Pancreas (tissue), 10 donors: ENCODE measurements at regions not wholly inside any gene's neighbourhood (a gene's known extent, or its start where the extent isn't known, plus 50 kb on each side); places are given as distances from the start of the nearest gene placed in this dataset.

Experiments
- ATAC-seq, 4 donors: fragments of 200-7000 bp; cut with Tn5 transposase; one replicate each; pipeline versions ENCODE4 v1.8.0 to v1.9.1; 2020; ENCODE audit warnings: mild to moderate bottlenecking in 4 of 4, moderate library complexity in 4 of 4
- DNase-seq, 6 donors: peaks; one replicate each; pipeline ENCODE4 v3.0.0-alpha.2; 2020
- FAIRE-seq: peaks from 2 replicates; lab custom pipeline; 2012; peaks lifted over from hg19 to GRCh38; lab: Jason Lieb, UNC
- H3K27ac ChIP-seq, 4 donors: fragments of 200-600 bp; sonication (generic); 1 replicate in 3 of 4; 2 replicates in 1 of 4; pipeline versions ENCODE4 v1.5.0 to v1.8.0; 2020
- H3K27me3 ChIP-seq, 4 donors: fragments of 200-600 bp; one replicate each; pipeline ENCODE4 v1.8.0; 2021
- H3K36me3 ChIP-seq, 3 donors: fragments of 200-600 bp; sonication (generic) in 1 of 3; one replicate each; pipeline versions ENCODE4 v1.5.0 to v1.8.0; 2020 to 2021
- H3K4me1 ChIP-seq, 3 donors: fragments of 200-600 bp; one replicate each; pipeline ENCODE4 v1.8.0; 2021
- H3K4me3 ChIP-seq, 4 donors: fragments of 200-600 bp; sonication (generic) in 2 of 4; one replicate each; pipeline versions ENCODE4 v1.5.0 to v1.8.0; 2020 to 2021
- H3K9me3 ChIP-seq, 4 donors: fragments of 200-600 bp; one replicate each; pipeline ENCODE4 v1.8.0; 2021
- WGBS, 2 donors: extraction: QIAGEN DNeasy Blood & Tissue Kit; methylation state at CpG; one replicate each; pipeline ENCODE4 v1.1.7; 2013; 5-methylcytosine and 5-hydroxymethylcytosine counted together
- intact Hi-C, 3 donors: fragments of 100-400 bp; cut with DNase I; formaldehyde crosslinking; loops; one replicate each; pipeline versions ENCODE4 v1.11.1 to v1.14.2; 2022
- TF ChIP-seq, protein P1 (sequence below), 4 donors: fragments of 200-600 bp; sonication (generic) in 3 of 4; IDR thresholded peaks; one replicate each; pipeline versions ENCODE4 v1.5.0 to v1.8.0; 2021; ENCODE audit warnings: antibody characterized with exemption in 4 of 4
- donor health status: healthy with polysubstance abuse.
- donor health status: DM: no; HTN: no; CAD: no; lungs with moderate emphysema.
- donor health status: DM: no; HTN: no; CAD: no.
- donor health status: control.
- donor health status: control.
- donor health status: Bipolar disorder and iron deficiency.
- donor health status: DM: yes; HTN: yes; CAD: no.
- donor health status: DM: no; HTN: no; CAD: no.
- donor health status: DM: no; HTN: no; CAD: no.
- donor health status: DM: yes; HTN: yes; CAD: no.

DNA sequence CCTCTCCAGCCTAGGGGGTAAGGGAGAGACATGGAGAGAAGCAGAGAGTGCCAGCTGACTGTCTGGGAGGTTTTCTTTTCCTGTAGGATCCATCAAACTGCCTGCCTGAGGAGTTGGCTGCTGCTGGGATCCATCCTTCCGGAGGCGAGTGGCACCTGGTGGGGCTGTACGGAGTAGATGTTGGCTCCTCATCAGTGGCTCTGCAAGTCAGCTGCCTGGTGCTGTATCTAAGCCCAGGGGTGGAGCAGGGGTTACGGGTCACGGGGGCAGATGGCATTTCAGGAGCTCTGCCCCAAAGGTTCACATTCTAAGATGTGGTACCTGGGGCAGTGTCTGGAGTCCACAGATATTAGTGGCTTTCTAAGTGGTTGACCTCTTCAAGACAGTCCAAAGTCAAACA, 128.0 kb downstream of the ACTL8 start:
- FAIRE-seq (no peak), ATAC-seq (no peak), DNase-seq (peak in 1 of 6 donors; percentile 8)
- 81 to 90% methylated on average over 5 of the region's 5 CpGs for WGBS, 2 donors
- Histone ChIP-seq H3K9me3 (no peaks in the 10 kb centered on the region), H3K36me3 (no peaks in the 10 kb centered on the region), H3K4me1 (peaks cover 0 to 3% (median 0%) of the 10 kb centered on the region in 3 donors), H3K27ac (no peak overlapping the region), H3K4me3 (no peak overlapping the region), H3K27me3 (no peaks in the 10 kb centered on the region)
- TF ChIP-seq, protein P1, sequence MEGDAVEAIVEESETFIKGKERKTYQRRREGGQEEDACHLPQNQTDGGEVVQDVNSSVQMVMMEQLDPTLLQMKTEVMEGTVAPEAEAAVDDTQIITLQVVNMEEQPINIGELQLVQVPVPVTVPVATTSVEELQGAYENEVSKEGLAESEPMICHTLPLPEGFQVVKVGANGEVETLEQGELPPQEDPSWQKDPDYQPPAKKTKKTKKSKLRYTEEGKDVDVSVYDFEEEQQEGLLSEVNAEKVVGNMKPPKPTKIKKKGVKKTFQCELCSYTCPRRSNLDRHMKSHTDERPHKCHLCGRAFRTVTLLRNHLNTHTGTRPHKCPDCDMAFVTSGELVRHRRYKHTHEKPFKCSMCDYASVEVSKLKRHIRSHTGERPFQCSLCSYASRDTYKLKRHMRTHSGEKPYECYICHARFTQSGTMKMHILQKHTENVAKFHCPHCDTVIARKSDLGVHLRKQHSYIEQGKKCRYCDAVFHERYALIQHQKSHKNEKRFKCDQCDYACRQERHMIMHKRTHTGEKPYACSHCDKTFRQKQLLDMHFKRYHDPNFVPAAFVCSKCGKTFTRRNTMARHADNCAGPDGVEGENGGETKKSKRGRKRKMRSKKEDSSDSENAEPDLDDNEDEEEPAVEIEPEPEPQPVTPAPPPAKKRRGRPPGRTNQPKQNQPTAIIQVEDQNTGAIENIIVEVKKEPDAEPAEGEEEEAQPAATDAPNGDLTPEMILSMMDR (IDR thresholded peaks at IDR 0.05) = no peak
- intact Hi-C loops = no loop called here

DNA sequence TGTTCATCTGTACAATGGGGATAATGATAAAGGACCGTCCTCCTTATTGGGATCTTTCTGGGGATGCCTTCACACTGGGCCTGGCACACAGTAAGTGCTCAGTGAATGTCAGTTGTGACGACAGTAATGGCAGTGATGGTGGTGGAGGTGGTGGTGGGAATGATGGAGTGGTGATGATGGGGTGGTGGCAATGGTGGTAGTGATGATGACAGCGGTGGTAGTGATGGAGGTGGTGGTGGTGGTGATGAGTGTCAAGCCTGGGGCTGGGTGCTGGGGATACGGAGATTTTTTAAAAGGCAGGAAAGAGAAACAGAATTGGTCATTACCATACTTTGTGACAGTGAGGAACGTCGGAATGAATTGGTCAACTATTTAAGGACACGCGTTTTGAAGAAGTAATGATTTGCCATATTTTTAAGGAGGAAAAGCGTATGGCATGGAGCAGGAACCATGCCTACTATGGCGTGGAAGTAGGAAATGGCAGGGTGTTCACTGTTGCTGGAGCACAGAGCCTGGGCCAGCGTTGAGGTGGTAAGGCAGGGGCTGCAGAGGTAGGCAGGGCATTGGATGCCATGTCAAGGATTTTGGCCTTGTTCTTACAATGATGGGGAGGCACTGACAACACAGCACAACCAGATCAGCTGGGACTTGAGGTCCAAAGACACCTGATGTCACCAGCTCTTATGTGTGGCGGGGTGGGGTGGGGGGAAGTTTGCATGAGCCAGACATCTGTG, 128.7 kb downstream of the ACTL8 start:
- FAIRE-seq (no peak), ATAC-seq (no peak), DNase-seq (peak in 1 of 6 donors; percentile 18)
- 81 to 94% methylated on average over 12 of the region's 12 CpGs for WGBS, 2 donors
- TF ChIP-seq, protein P1 (IDR thresholded peaks at IDR 0.05) = no peak
- Histone ChIP-seq H3K36me3 (no peaks in the 10 kb centered on the region), H3K9me3 (no peaks in the 10 kb centered on the region), H3K4me3 (no peak overlapping the region), H3K27ac (no peak overlapping the region), H3K4me1 (peaks cover 0 to 4% (median 0%) of the 10 kb centered on the region in 3 donors), H3K27me3 (no peaks in the 10 kb centered on the region)
- intact Hi-C loops = no loop called here

DNA sequence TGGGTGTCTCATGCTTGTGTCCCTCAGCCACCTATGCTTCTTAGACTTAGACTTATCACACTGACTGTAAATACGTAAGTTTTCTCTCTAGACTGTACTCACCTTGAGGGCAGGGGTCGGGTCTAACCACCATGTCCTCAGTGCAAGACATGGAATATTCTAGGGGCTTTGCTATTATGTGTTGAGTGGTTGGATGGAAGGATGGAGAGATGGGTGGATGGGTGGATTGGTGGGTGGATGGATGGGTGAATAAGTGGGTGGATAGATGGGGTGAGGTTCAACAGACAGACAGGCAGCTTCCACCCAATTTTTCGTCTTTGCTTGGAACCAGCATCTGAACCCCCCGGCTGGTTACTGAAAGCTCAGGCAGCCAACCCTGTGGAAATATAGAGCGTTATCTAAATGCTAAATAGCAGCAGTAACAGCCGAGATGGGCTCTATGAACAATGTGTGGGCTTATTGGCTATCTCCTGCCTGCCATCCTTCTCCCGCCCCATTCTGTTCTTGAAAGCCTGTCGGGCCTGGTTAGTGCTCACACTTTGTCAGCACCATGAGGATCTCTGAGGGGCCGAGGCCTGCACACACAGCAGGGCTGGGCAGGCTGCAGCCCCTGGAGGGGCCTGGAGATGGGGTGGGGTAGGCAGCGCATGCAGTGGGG, 130.7 kb downstream of the ACTL8 start:
- Histone ChIP-seq H3K27me3 (peaks cover 0 to 6% (median 0%) of the 10 kb centered on the region in 4 donors), H3K36me3 (no peaks in the 10 kb centered on the region), H3K27ac (no peak overlapping the region), H3K4me3 (no peak overlapping the region), H3K4me1 (peaks cover 0 to 4% (median 0%) of the 10 kb centered on the region in 3 donors), H3K9me3 (no peaks in the 10 kb centered on the region)
- FAIRE-seq = no peak
- intact Hi-C loops = no loop called here
- TF ChIP-seq, protein P1 (IDR thresholded peaks at IDR 0.05) = no peak
- ATAC-seq = no peak
- WGBS, 2 donors = 81 to 86% methylated on average over 10 of the region's 10 CpGs
- DNase-seq = peak in 1 of 6 donors; percentile 43

DNA sequence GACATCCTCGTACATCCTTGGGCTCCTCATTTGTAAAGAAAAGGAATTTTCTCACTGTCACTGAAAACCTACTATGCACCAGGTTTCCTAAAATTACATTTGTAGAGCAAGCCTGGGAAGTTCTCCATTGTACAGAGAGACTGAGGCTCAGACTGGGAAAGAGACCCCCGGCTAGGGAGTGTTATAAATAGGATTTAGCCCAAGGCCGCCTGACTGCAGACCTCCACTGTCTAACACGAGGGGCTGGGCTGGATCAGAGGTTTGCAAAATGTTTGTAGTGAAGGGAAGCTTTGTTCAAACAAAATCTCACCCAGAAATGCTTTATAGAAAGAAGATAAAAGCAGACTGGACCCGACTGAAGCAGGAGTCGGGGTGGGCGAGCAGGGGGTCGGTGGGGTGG, 131.3 kb downstream of the ACTL8 start:
- H3K4me3 ChIP-seq = no peak overlapping the region
- TF ChIP-seq, protein P1 (IDR thresholded peaks at IDR 0.05) = no peak
- ATAC-seq (no peak), FAIRE-seq (no peak), DNase-seq (peak in 1 of 6 donors; percentile 12)
- no peaks in the 10 kb centered on the region for H3K36me3 ChIP-seq
- H3K27me3 ChIP-seq = peaks cover 0 to 6% (median 0%) of the 10 kb centered on the region in 4 donors
- no peak overlapping the region for H3K27ac ChIP-seq
- intact Hi-C loops = no loop called here
- H3K4me1 ChIP-seq = peaks cover 0 to 5% (median 0%) of the 10 kb centered on the region in 3 donors
- WGBS, 2 donors = 56 to 73% methylated on average over 8 of the region's 8 CpGs
- H3K9me3 ChIP-seq = no peaks in the 10 kb centered on the region
